Stimulated activated naive B cell treated with anti-CD40 and anti-IgM and Interleukin-4, amounts not matched to agents 10 μg/mL and 1 μg/mL and 100 μg/mL, for 72 hours (primary cell): ENCODE measurements at regions not wholly inside any gene's neighbourhood (a gene's known extent, or its start where the extent isn't known, plus 50 kb on each side); places are given as distances from the start of the nearest gene placed in this dataset.
"Not testable (repeated sequence)": the region's sequence is repeated elsewhere in the genome, so short reads cannot be mapped to it uniquely, and the experiment has no call there.

Experiments used
- ATAC-seq, 2 donors: fragments of 150-1000 bp; cut with Tn5 transposase; replicated peaks; 2 replicates each; pipeline ENCODE4 v1.10.0; 2021; ENCODE audit warnings: moderate library complexity in 1 of 2
- DNase-seq: peaks from one replicate; pipeline ENCODE4 v3.0.0; 2021
- H3K27ac Mint-ChIP-seq: one replicate; pipeline ENCODE4 v1.8.0; 2022; ENCODE audit warnings: mild to moderate bottlenecking, mixed read lengths
- H3K27me3 Mint-ChIP-seq, 2 donors: one replicate each; pipeline ENCODE4 v1.8.0; 2022; ENCODE audit warnings: mixed read lengths in 2 of 2
- H3K36me3 Mint-ChIP-seq, 2 donors: one replicate each; pipeline ENCODE4 v1.8.0; 2022; ENCODE audit warnings: mixed read lengths in 2 of 2, mild to moderate bottlenecking in 1 of 2
- H3K4me1 Mint-ChIP-seq, 2 donors: one replicate each; pipeline ENCODE4 v1.8.0; 2022; ENCODE audit warnings: mixed read lengths in 2 of 2, mild to moderate bottlenecking in 1 of 2
- H3K4me3 Mint-ChIP-seq, 2 donors: one replicate each; pipeline ENCODE4 v1.8.0; 2022; ENCODE audit warnings: mild to moderate bottlenecking in 2 of 2, mixed read lengths in 2 of 2, moderate library complexity in 1 of 2
- H3K9me3 Mint-ChIP-seq, 2 donors: one replicate each; pipeline ENCODE4 v1.8.0; 2022; ENCODE audit warnings: mixed read lengths in 2 of 2, mild to moderate bottlenecking in 1 of 2

- Mint-ChIP-seq H3K4me3 (no peak overlapping the region), H3K36me3 (no peaks in the 10 kb centered on the region), H3K27ac (no peak overlapping the region), H3K27me3 (no peaks in the 10 kb centered on the region), H3K4me1 (peaks cover 0 to 7% of the 10 kb centered on the region in 2 donors), H3K9me3 (peaks cover 0 to 1% of the 10 kb centered on the region in 2 donors)
- ATAC-seq (no peak), DNase-seq (no peak)
Measured at GRCh38 chr5:60023255-60023654, 129.7 kb upstream of the PDE4D start.

DNA sequence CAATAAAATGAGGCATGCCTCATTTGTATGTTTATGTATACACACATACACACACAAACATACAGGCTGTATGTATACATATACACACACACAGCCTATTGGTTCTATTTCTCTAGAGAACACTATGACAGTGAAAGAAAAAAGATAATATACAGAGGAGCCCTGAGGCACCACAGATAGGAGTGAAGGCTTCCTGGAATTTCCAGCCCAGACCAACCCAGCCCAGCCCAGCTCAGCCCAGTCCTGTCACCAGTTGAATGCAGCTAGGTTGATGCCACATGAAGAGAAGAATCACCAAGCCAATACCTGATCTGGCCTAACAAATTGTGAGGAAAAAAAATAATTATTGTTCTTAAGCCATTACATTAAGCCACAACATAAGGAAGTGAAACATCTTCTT is 126.9 kb upstream of the PDE4D start:
- Mint-ChIP-seq H3K9me3 (peaks cover 0 to 4% of the 10 kb centered on the region in 2 donors), H3K4me1 (peaks cover 0 to 7% of the 10 kb centered on the region in 2 donors), H3K4me3 (no peak overlapping the region), H3K36me3 (peaks cover 0 to 2% of the 10 kb centered on the region in 2 donors), H3K27ac (no peak overlapping the region), H3K27me3 (no peaks in the 10 kb centered on the region)
- ATAC-seq (no peak), DNase-seq (no peak)

DNA sequence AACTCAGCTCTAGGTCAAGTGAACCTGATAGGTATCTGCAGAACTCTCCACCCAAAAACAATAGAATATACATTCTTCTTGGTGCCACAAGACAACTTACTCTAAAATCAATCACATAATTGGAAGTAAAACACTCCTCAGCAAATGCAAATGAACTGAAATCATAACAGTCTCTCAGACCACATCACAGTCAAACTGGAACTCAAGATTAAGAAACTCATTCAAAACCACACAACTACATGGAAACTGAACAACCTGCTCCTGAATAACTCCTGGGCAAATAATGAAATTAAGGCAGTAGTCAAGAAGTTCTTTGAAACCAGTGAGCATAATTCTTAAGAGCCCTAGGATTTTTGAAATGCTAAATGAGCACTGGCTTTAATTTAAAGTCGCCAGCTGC is 125.4 kb upstream of the PDE4D start:
- H3K27me3 Mint-ChIP-seq, H3K4me3 Mint-ChIP-seq, H3K4me1 Mint-ChIP-seq, H3K9me3 Mint-ChIP-seq, H3K27ac Mint-ChIP-seq, DNase-seq, ATAC-seq, H3K36me3 Mint-ChIP-seq: not testable (repeated sequence)

GRCh38 chr5:60018091-60018490 is 124.6 kb upstream of the PDE4D start:
- Mint-ChIP-seq H3K4me1 (peaks cover 0 to 7% of the 10 kb centered on the region in 2 donors), H3K27me3 (no peaks in the 10 kb centered on the region), H3K4me3 (no peak overlapping the region), H3K36me3 (peaks cover 0 to 2% of the 10 kb centered on the region in 2 donors), H3K9me3 (peaks cover 0 to 4% of the 10 kb centered on the region in 2 donors), H3K27ac (no peak overlapping the region)
- no peak for ATAC-seq
- no peak for DNase-seq

DNA sequence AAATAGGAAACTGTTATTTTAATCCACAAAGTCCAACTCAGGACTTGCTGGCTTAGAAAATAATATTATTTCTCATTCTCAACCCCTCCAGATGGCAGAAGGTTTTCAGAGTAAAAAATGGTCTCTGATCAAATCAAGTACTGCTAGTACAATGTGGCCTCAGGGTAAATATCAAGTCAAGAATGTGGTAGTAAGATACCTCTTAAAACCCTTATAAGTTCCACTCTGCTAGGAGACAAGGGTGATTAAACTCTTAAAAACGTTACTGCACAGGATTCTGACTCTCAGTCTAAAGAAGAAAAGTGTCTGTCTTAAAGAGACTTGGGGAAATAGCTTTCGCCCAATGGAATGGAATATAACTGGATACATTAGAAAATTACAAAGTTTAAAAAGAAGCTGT is 120.8 kb upstream of the PDE4D start:
- no peaks in the 10 kb centered on the region for H3K4me1 Mint-ChIP-seq
- H3K27ac Mint-ChIP-seq: no peak overlapping the region
- no peak overlapping the region for H3K4me3 Mint-ChIP-seq
- peaks cover 0 to 4% of the 10 kb centered on the region in 2 donors for H3K9me3 Mint-ChIP-seq
- H3K27me3 Mint-ChIP-seq: no peaks in the 10 kb centered on the region
- DNase-seq (no peak), ATAC-seq (no peak)
- peaks cover 0 to 2% of the 10 kb centered on the region in 2 donors for H3K36me3 Mint-ChIP-seq

GRCh38 chr5:60010853-60011252 is 117.3 kb upstream of the PDE4D start:
- DNase-seq (no peak), ATAC-seq (no peak)
- Mint-ChIP-seq H3K4me1 (no peaks in the 10 kb centered on the region), H3K9me3 (no peaks in the 10 kb centered on the region), H3K27me3 (no peaks in the 10 kb centered on the region), H3K4me3 (no peak overlapping the region), H3K27ac (no peak overlapping the region), H3K36me3 (no peaks in the 10 kb centered on the region)

DNA sequence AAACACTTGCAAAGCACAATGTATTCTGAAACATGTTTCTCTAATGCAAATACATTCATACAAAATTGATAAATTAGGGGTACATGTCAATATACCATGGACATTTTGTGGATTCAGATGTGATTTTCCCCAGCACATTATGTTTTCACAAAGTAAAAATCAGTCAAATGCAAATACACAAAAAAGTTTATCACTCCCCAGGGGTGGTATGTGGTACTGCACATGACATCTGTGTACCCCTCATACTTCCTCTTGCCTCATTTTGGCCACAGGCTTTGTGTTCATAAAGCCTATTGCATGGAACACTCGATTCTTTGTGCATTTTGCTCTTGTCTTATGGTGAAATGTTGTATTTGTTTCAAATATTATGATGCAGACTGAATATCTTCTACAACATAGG is 116.8 kb upstream of the PDE4D start:
- H3K4me3 Mint-ChIP-seq: no peak overlapping the region
- DNase-seq (no peak), ATAC-seq (peak; percentile 52 to 65)
- H3K4me1 Mint-ChIP-seq: no peaks in the 10 kb centered on the region
- no peaks in the 10 kb centered on the region for H3K36me3 Mint-ChIP-seq
- H3K9me3 Mint-ChIP-seq: no peaks in the 10 kb centered on the region
- H3K27ac Mint-ChIP-seq: no peak overlapping the region
- no peaks in the 10 kb centered on the region for H3K27me3 Mint-ChIP-seq

GRCh38 chr5:60007729-60008128 is 114.2 kb upstream of the PDE4D start:
- Mint-ChIP-seq H3K4me1 (no peaks in the 10 kb centered on the region), H3K9me3 (no peaks in the 10 kb centered on the region), H3K4me3 (no peak overlapping the region), H3K27me3 (no peaks in the 10 kb centered on the region), H3K27ac (no peak overlapping the region), H3K36me3 (no peaks in the 10 kb centered on the region)
- ATAC-seq (no peak), DNase-seq (no peak)

GRCh38 chr5:59999056-59999455 is 105.5 kb upstream of the PDE4D start:
- H3K9me3 Mint-ChIP-seq: peaks cover 7 to 8% of the 10 kb centered on the region in 2 donors
- peaks cover 0 to 9% of the 10 kb centered on the region in 2 donors for H3K36me3 Mint-ChIP-seq
- no peaks in the 10 kb centered on the region for H3K4me1 Mint-ChIP-seq
- DNase-seq (no peak), ATAC-seq (no peak)
- H3K4me3 Mint-ChIP-seq: no peak overlapping the region
- no peak overlapping the region for H3K27ac Mint-ChIP-seq
- H3K27me3 Mint-ChIP-seq: no peaks in the 10 kb centered on the region

GRCh38 chr5:59992206-59992605 is 98.7 kb upstream of the PDE4D start:
- Mint-ChIP-seq H3K4me3 (no peak overlapping the region), H3K27me3 (no peaks in the 10 kb centered on the region), H3K4me1 (no peaks in the 10 kb centered on the region), H3K9me3 (no peaks in the 10 kb centered on the region), H3K36me3 (no peaks in the 10 kb centered on the region), H3K27ac (no peak overlapping the region)
- ATAC-seq: no peak
- DNase-seq: no peak

- Mint-ChIP-seq H3K9me3 (peaks cover 0 to 2% of the 10 kb centered on the region in 2 donors), H3K4me1 (no peaks in the 10 kb centered on the region), H3K4me3 (no peak overlapping the region), H3K36me3 (peaks cover 2 to 3% of the 10 kb centered on the region in 2 donors), H3K27me3 (no peaks in the 10 kb centered on the region), H3K27ac (no peak overlapping the region)
- DNase-seq (no peak), ATAC-seq (no peak)
Measured at GRCh38 chr5:59988396-59988795, 94.9 kb upstream of the PDE4D start.

DNA sequence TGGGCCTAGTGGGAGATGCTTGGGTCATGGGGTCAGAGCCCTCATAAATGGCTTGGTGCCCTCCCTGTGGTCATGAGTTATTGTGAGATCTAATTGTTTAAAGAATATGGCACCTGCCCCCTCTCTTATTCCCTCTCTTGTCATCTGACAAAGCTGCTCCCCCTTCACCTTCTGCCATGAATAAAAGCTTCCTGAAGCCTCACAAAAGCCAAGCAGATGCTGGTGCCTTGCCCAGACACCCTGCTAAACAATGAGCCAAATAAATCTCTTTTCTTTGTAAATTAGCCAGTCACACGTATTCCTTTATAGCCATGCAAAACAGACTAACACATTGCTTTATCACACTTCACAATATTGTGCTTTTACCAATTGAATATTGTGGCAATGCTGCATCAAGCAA is 82.8 kb upstream of the PDE4D start:
- ATAC-seq (no peak), DNase-seq (no peak)
- H3K4me3 Mint-ChIP-seq: no peak overlapping the region
- H3K36me3 Mint-ChIP-seq: no peaks in the 10 kb centered on the region
- H3K27ac Mint-ChIP-seq: no peak overlapping the region
- no peaks in the 10 kb centered on the region for H3K27me3 Mint-ChIP-seq
- H3K4me1 Mint-ChIP-seq: no peaks in the 10 kb centered on the region
- H3K9me3 Mint-ChIP-seq: no peaks in the 10 kb centered on the region

DNA sequence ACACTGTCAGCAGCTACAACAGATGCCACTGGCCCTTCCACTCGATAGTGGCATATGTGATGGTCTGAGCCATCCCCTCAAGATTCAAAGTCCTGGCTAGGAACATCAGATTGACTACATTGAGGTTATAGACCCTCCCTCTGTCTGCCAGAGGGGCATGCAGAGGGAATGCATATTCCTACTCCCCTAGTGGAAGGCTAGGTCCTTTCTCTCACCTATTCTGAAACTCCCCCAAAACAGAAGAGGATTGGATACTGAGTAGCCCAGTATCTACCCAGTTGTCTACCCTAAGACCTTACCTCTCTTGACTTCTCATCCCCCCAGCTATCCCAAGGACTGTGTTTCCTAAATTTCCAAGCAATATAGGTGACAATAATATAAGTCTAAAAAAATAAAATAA is 78.5 kb upstream of the PDE4D start:
- Mint-ChIP-seq H3K36me3 (no peaks in the 10 kb centered on the region), H3K27me3 (no peaks in the 10 kb centered on the region), H3K4me1 (no peaks in the 10 kb centered on the region), H3K4me3 (no peak overlapping the region), H3K9me3 (no peaks in the 10 kb centered on the region), H3K27ac (no peak overlapping the region)
- DNase-seq (no peak), ATAC-seq (no peak)

- H3K36me3 Mint-ChIP-seq: no peaks in the 10 kb centered on the region
- H3K9me3 Mint-ChIP-seq: peaks cover 0 to 2% of the 10 kb centered on the region in 2 donors
- ATAC-seq (no peak), DNase-seq (no peak)
- no peak overlapping the region for H3K4me3 Mint-ChIP-seq
- no peaks in the 10 kb centered on the region for H3K27me3 Mint-ChIP-seq
- H3K27ac Mint-ChIP-seq: no peak overlapping the region
- H3K4me1 Mint-ChIP-seq: peaks cover 0 to 4% of the 10 kb centered on the region in 2 donors
Measured at GRCh38 chr5:59959330-59959729, 65.8 kb upstream of the PDE4D start.

DNA sequence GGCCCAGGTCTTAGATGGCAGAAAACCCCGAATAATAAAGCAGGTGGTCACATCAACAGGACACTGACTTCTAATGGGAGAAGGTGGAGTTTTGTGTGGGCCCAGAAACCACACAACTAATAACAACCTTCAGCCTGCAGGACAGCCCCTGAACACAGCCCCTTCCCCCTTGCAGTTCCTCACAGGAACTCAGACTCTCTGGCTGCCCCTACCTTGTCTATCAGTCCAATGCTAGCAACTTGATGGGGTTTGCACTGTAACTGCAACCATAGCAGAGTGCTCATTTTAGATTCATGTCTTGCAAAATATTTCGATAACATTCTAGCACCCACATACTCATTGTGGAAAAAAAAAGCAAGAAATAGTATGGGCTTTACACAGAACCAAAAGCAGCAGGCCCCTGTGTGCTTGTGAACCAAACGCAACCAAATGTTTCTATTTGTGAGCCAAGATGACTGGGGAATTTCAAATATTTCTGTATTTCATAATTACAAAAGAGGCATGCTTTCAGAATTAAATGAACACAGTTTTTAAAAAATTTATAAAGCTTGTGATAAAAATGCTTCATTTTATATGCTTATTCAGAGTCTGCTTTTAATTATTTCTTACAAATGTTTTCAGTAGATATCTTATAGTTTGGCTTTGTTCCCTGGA is 62.7 kb upstream of the PDE4D start:
- no peak overlapping the region for H3K27ac Mint-ChIP-seq
- H3K4me1 Mint-ChIP-seq: peaks cover 0 to 4% of the 10 kb centered on the region in 2 donors
- H3K27me3 Mint-ChIP-seq: no peaks in the 10 kb centered on the region
- peaks cover 0 to 2% of the 10 kb centered on the region in 2 donors for H3K9me3 Mint-ChIP-seq
- no peaks in the 10 kb centered on the region for H3K36me3 Mint-ChIP-seq
- H3K4me3 Mint-ChIP-seq: no peak overlapping the region
- ATAC-seq: no peak
- DNase-seq: no peak

GRCh38 chr5:59955241-59955640 is 61.7 kb upstream of the PDE4D start:
- no peak for ATAC-seq
- no peak overlapping the region for H3K4me3 Mint-ChIP-seq

More at GRCh38 chr5:59955241-59955640, 61.7 kb upstream of the PDE4D start:
- H3K27me3 Mint-ChIP-seq: no peaks in the 10 kb centered on the region
- H3K27ac Mint-ChIP-seq: no peak overlapping the region
- H3K9me3 Mint-ChIP-seq: peaks cover 0 to 2% of the 10 kb centered on the region in 2 donors
- peaks cover 0 to 4% of the 10 kb centered on the region in 2 donors for H3K4me1 Mint-ChIP-seq
- no peak for DNase-seq
- H3K36me3 Mint-ChIP-seq: no peaks in the 10 kb centered on the region
